ENCODE measurements at regions not wholly inside any gene's neighbourhood (a gene's known extent, or its start where the extent isn't known, plus 50 kb on each side); places are given as distances from the start of the nearest gene placed in this dataset.
A peak's percentile ranks its signal among the peaks of the same experiment; 100 is the strongest.

- in situ Hi-C loops (cut with MboI; ENCODE audit: low sequenced_read_pairs, unreplicated experiment) = no loop called here
- no peak for DNase-seq (ENCODE audit: low spot score)
- no peak for TF ChIP-seq CTCF (IDR thresholded peaks at IDR 0.05; ENCODE audit: borderline replicate concordance, control extremely low read depth, extremely low read depth, insufficient read depth, missing control alignments)
Measured at GRCh38 chr1:110770832-110771231, 96.1 kb upstream of the KCNA3 start.

- TF ChIP-seq CTCF (IDR thresholded peaks at IDR 0.05; ENCODE audit: borderline replicate concordance, control extremely low read depth, extremely low read depth, insufficient read depth, missing control alignments) = no peak
- DNase-seq (ENCODE audit: low spot score) = no peak
- in situ Hi-C loops (cut with MboI; ENCODE audit: low sequenced_read_pairs, unreplicated experiment) = no loop called here
Measured at GRCh38 chr1:110768605-110769004, 93.9 kb upstream of the KCNA3 start.

- no peak for TF ChIP-seq CTCF (IDR thresholded peaks at IDR 0.05; ENCODE audit: borderline replicate concordance, control extremely low read depth, extremely low read depth, insufficient read depth, missing control alignments)
- DNase-seq (ENCODE audit: low spot score) = no peak
- in situ Hi-C loops (cut with MboI; ENCODE audit: low sequenced_read_pairs, unreplicated experiment) = no loop called here
Measured at GRCh38 chr1:110766336-110766647, 91.6 kb upstream of the KCNA3 start.

- peak; percentile 71 for TF ChIP-seq CTCF (IDR thresholded peaks at IDR 0.05; ENCODE audit: borderline replicate concordance, control extremely low read depth, extremely low read depth, insufficient read depth, missing control alignments)
- in situ Hi-C loops (cut with MboI; ENCODE audit: low sequenced_read_pairs, unreplicated experiment) = no loop called here
- DNase-seq (ENCODE audit: low spot score) = peak; percentile 63
Measured at GRCh38 chr1:110765640-110766335, 91.0 kb upstream of the KCNA3 start.

- no peak for TF ChIP-seq CTCF (IDR thresholded peaks at IDR 0.05; ENCODE audit: borderline replicate concordance, control extremely low read depth, extremely low read depth, insufficient read depth, missing control alignments)
- DNase-seq (ENCODE audit: low spot score) = no peak
- in situ Hi-C loops (cut with MboI; ENCODE audit: low sequenced_read_pairs, unreplicated experiment) = no loop called here
Measured at GRCh38 chr1:110763149-110763548, 88.4 kb upstream of the KCNA3 start.

- in situ Hi-C loops (cut with MboI; ENCODE audit: low sequenced_read_pairs, unreplicated experiment) = no loop called here
- no peak for TF ChIP-seq CTCF (IDR thresholded peaks at IDR 0.05; ENCODE audit: borderline replicate concordance, control extremely low read depth, extremely low read depth, insufficient read depth, missing control alignments)
- no peak for DNase-seq (ENCODE audit: low spot score)
Measured at GRCh38 chr1:110760321-110760720, 85.6 kb upstream of the KCNA3 start.

All from GM13976 (cell line).